ENCODE measurements at regions not wholly inside any gene's neighbourhood (a gene's known extent, or its start where the extent isn't known, plus 50 kb on each side); places are given as distances from the start of the nearest gene placed in this dataset.
"Not testable (repeated sequence)": the region's sequence is repeated elsewhere in the genome, so short reads cannot be mapped to it uniquely, and the experiment has no call there.

GRCh38 chr2:122341007-122341406 is 585.6 kb downstream of the TSN start:
- Histone ChIP-seq H3K27ac (ENCODE audit: low read depth, low read length) (no peak overlapping the region), H2AFZ (ENCODE audit: low read depth, low read length) (no peak overlapping the region), H3K27me3 (ENCODE audit: insufficient read depth, low read length) (no peaks in the 10 kb centered on the region), H3K9me3 (ENCODE audit: insufficient read depth, low read depth, low read length) (no peaks in the 10 kb centered on the region), H3K4me2 (ENCODE audit: low read length) (no peak overlapping the region), H3K9ac (ENCODE audit: low read length) (no peak overlapping the region), H3K36me3 (ENCODE audit: insufficient read depth, low read length) (no peaks in the 10 kb centered on the region), H3K79me2 (ENCODE audit: insufficient read depth, low read length) (no peaks in the 10 kb centered on the region), H3K4me3 (ENCODE audit: insufficient read depth, low read depth, low read length) (no peak overlapping the region), H3K4me1 (ENCODE audit: insufficient read depth, low read length) (no peaks in the 10 kb centered on the region), H4K20me1 (ENCODE audit: insufficient read depth, low read length) (no peaks in the 10 kb centered on the region)
- TF ChIP-seq EZH2 (IDR thresholded peaks at IDR 0.05; ENCODE audit: insufficient read depth, low read length) (no peak), CTCF (IDR thresholded peaks at IDR 0.05; ENCODE audit: insufficient read depth, low read depth, low read length) (no peak)
- Mint-ChIP-seq H3K4me1 (ENCODE audit: low read depth, unreplicated experiment) (peaks cover 8% of the 10 kb centered on the region), H3K36me3 (ENCODE audit: low read depth, unreplicated experiment) (no peaks in the 10 kb centered on the region), H3K27ac (ENCODE audit: unreplicated experiment) (peak overlapping the region; percentile 50), H3K27me3 (ENCODE audit: low read depth, unreplicated experiment) (no peaks in the 10 kb centered on the region), H3K4me3 (ENCODE audit: unreplicated experiment) (no peak overlapping the region), H3K9me3 (ENCODE audit: unreplicated experiment) (no peaks in the 10 kb centered on the region)
- DNase-seq (ENCODE audit: low read depth) (peak; percentile 3), FAIRE-seq (no peak)

GRCh38 chr2:122352151-122352550 is 596.7 kb downstream of the TSN start:
- H3K4me1 Mint-ChIP-seq (ENCODE audit: low read depth, unreplicated experiment); FAIRE-seq; H3K4me3 Mint-ChIP-seq (ENCODE audit: unreplicated experiment); H2AFZ ChIP-seq (ENCODE audit: low read depth, low read length); H3K27ac Mint-ChIP-seq (ENCODE audit: unreplicated experiment); H3K9ac ChIP-seq (ENCODE audit: low read length); DNase-seq (ENCODE audit: low read depth); H4K20me1 ChIP-seq (ENCODE audit: insufficient read depth, low read length); H3K79me2 ChIP-seq (ENCODE audit: insufficient read depth, low read length); H3K27me3 ChIP-seq (ENCODE audit: insufficient read depth, low read length); H3K27me3 Mint-ChIP-seq (ENCODE audit: low read depth, unreplicated experiment); H3K4me3 ChIP-seq (ENCODE audit: insufficient read depth, low read depth, low read length); H3K9me3 ChIP-seq (ENCODE audit: insufficient read depth, low read depth, low read length); H3K4me1 ChIP-seq (ENCODE audit: insufficient read depth, low read length); H3K36me3 ChIP-seq (ENCODE audit: insufficient read depth, low read length); H3K27ac ChIP-seq (ENCODE audit: low read depth, low read length); H3K4me2 ChIP-seq (ENCODE audit: low read length); H3K36me3 Mint-ChIP-seq (ENCODE audit: low read depth, unreplicated experiment): not testable (repeated sequence)
- peaks cover 17% of the 10 kb centered on the region for H3K9me3 Mint-ChIP-seq (ENCODE audit: unreplicated experiment)

GRCh38 chr2:122357998-122358397 is 602.5 kb downstream of the TSN start:
- Histone ChIP-seq H3K9me3 (ENCODE audit: insufficient read depth, low read depth, low read length) (no peaks in the 10 kb centered on the region), H2AFZ (ENCODE audit: low read depth, low read length) (no peak overlapping the region), H3K27me3 (ENCODE audit: insufficient read depth, low read length) (no peaks in the 10 kb centered on the region), H3K4me1 (ENCODE audit: insufficient read depth, low read length) (no peaks in the 10 kb centered on the region), H3K4me3 (ENCODE audit: insufficient read depth, low read depth, low read length) (no peak overlapping the region), H3K9ac (ENCODE audit: low read length) (no peak overlapping the region), H3K79me2 (ENCODE audit: insufficient read depth, low read length) (no peaks in the 10 kb centered on the region), H3K4me2 (ENCODE audit: low read length) (no peak overlapping the region), H3K27ac (ENCODE audit: low read depth, low read length) (no peak overlapping the region), H4K20me1 (ENCODE audit: insufficient read depth, low read length) (no peaks in the 10 kb centered on the region), H3K36me3 (ENCODE audit: insufficient read depth, low read length) (no peaks in the 10 kb centered on the region)
- Mint-ChIP-seq H3K4me1 (ENCODE audit: low read depth, unreplicated experiment) (peaks cover under 1% of the 10 kb centered on the region), H3K9me3 (ENCODE audit: unreplicated experiment) (peaks cover 24% of the 10 kb centered on the region), H3K36me3 (ENCODE audit: low read depth, unreplicated experiment) (no peaks in the 10 kb centered on the region), H3K27me3 (ENCODE audit: low read depth, unreplicated experiment) (no peaks in the 10 kb centered on the region), H3K27ac (ENCODE audit: unreplicated experiment) (no peak overlapping the region), H3K4me3 (ENCODE audit: unreplicated experiment) (no peak overlapping the region)
- no peak for DNase-seq (ENCODE audit: low read depth)
- no peak for FAIRE-seq
- no peak for TF ChIP-seq CTCF (IDR thresholded peaks at IDR 0.05; ENCODE audit: insufficient read depth, low read depth, low read length)
- no peak for TF ChIP-seq EZH2 (IDR thresholded peaks at IDR 0.05; ENCODE audit: insufficient read depth, low read length)
